GM21717 (cell line): ENCODE measurements at regions not wholly inside any gene's neighbourhood (a gene's known extent, or its start where the extent isn't known, plus 50 kb on each side); places are given as distances from the start of the nearest gene placed in this dataset.
A peak's percentile ranks its signal among the peaks of the same experiment; 100 is the strongest.
"Not testable (repeated sequence)": the region's sequence is repeated elsewhere in the genome, so short reads cannot be mapped to it uniquely, and the experiment has no call there.

Experiments
- ATAC-seq: cut with Tn5 transposase; IDR thresholded peaks from one replicate; pipeline ENCODE4 v1.9.1; 2021; ENCODE audit warnings: mild to moderate bottlenecking, moderate library complexity; ENCODE audit not compliant: unreplicated experiment

DNA sequence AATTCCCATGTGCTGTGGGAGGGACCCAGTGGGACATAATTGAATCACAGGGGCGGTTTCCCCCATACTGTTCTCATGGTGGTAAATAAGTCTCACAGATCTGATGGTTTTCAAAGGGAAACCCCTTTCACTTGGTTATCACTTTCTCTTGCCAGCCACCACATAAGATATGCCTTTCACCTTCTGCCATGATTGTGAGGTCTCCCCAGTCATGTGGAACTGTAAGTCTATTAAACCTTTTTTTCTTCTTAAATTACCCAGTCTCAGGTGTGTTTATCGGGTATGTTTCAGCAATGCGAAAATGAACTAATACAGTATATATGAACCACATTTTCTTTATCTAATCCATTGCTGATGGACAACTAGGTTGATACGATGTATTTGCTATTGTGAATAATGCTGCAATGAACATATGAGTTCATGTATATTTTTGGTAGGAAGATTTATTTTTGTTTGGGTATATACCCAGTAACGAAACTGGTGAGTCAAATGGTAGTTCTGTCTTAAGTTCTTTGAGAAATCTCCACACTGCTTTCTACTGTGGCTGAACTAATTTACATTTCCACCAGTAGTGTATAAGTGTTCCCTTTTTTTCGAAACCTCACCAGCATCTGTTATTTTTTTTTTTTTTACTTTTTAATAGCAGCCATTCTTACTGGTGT lies 70.0 kb upstream of the HGF start:
- ATAC-seq = peak; percentile 93

DNA sequence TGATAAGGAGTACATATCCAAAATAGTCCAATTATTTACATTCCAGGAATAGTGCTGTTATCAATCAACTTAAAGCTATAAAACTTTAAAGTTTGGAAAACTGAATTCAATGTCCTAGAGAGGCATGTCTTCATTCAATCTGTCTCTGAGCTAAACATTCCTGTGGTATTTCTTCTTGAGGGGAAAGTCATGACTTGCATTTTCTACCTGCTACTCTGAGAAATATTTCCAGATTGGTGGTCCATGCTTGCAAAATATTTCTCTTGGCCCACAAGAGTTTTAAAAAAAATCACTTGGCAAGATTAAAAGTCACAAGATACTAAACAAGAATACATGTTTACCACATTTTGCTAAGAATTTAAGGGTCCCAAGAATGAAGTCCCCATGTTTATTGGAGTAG lies 63.6 kb upstream of the HGF start:
- no peak for ATAC-seq

DNA sequence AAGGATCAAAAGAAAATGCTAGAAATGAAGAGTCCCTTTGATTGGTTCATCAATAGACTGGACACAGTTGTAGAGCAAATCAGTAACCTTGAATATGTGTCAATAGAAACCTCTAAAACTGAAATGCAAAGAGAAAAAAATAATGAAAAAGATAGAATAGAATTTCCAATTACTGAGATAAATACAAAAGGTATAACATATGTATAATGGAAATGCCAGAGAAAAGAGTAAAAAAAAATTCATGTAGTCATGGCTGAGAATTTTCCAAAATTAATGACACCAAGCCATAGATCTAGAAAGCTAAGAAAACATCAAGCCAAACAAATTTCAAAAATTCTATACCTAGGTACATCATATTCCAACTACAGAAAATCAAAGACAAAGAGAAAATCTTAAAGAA lies 62.0 kb upstream of the HGF start:
- no peak for ATAC-seq

DNA sequence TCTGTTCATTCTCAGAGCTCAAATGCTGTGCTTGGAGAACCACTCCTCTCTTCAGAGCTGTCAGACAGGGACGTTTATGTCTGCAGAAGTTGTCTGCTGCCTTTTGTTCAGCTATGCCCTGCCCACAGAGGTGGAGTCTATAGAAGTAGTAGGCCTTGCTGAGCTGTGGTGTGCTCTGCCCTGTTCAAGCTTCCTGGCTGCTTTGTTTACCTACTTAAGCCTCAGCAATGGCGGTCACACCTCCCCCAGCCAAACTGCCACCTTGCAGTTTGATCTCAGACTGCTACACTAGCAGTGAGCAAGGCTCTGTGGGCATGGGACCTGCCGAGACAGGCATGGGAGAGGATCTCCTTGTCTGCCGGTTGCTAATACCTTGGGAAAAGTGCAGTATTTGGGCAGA lies 59.7 kb upstream of the HGF start:
- not testable (repeated sequence) for ATAC-seq

DNA sequence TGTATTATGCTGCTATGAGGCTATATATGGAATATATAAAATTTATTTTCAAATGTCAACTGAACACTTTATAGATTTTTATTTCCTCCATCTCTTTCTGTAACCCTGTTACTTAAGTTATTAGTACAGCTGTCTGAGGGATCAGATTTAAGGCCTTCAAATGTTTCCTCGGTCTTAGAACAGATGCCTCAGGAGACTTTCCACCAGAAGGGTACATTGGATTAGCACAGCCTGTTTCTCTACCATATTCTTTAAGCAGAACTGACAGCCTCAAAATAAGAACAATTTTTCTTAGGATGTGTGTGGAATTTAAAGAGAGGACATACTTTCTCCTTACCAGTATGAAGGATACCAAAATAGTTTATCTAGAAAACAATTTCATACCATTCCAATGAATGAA lies 53.0 kb upstream of the HGF start:
- no peak for ATAC-seq

DNA sequence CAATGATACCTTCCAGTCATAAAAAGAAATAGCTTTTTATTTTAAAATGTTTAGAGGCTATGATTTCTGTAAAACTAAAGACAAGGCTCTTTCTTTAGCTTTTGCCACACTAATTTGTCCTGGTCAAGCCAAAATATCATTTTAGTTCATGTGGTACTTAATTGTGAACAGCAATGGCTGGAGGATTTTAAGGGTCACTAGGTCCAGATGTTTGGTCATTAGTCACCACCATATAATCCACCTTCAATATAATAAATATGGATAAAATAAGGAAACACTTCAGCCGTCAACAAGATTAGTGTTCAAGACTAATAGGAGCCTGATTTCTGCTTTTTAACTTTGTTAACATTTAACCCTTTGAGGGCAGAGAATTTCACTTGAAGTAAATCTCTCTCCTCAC lies 50.0 kb upstream of the HGF start:
- no peak for ATAC-seq
